ENCODE measurements at regions not wholly inside any gene's neighbourhood (a gene's known extent, or its start where the extent isn't known, plus 50 kb on each side); places are given as distances from the start of the nearest gene placed in this dataset.

DNA sequence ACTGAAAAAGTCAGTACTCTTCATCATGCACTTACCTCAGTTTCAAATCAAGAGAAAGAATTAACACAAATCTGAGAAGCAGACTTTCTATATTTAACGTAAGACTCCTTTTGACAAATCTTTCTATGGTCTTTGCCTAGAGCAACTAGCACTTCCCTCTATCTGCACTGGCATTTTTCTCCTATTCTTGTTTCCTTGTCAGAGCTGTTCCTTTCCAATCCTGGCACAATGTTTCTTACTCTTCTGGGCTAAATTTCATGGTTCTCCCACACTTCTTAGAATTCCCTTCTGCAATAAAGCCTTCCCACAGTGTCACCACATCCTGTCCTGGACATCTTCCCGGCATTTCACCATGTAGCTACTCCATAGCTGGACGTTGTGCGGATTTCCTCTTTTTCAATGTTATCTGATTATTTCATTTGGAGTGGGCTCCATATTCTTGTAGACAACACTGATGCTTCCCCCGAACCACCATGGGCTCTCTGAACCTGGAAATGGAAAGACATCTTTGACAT lies 144.7 kb upstream of the CTNNA2 start:
- H3K4me3 ChIP-seq (ENCODE audit: low read depth, low read length) = no peak overlapping the region
- TF ChIP-seq, protein P1, sequence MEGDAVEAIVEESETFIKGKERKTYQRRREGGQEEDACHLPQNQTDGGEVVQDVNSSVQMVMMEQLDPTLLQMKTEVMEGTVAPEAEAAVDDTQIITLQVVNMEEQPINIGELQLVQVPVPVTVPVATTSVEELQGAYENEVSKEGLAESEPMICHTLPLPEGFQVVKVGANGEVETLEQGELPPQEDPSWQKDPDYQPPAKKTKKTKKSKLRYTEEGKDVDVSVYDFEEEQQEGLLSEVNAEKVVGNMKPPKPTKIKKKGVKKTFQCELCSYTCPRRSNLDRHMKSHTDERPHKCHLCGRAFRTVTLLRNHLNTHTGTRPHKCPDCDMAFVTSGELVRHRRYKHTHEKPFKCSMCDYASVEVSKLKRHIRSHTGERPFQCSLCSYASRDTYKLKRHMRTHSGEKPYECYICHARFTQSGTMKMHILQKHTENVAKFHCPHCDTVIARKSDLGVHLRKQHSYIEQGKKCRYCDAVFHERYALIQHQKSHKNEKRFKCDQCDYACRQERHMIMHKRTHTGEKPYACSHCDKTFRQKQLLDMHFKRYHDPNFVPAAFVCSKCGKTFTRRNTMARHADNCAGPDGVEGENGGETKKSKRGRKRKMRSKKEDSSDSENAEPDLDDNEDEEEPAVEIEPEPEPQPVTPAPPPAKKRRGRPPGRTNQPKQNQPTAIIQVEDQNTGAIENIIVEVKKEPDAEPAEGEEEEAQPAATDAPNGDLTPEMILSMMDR (conservative IDR thresholded peaks at IDR 0.05; ENCODE audit: low read depth, low read length) = no peak
- DNase-seq (ENCODE audit: low read depth) = no peak

DNA sequence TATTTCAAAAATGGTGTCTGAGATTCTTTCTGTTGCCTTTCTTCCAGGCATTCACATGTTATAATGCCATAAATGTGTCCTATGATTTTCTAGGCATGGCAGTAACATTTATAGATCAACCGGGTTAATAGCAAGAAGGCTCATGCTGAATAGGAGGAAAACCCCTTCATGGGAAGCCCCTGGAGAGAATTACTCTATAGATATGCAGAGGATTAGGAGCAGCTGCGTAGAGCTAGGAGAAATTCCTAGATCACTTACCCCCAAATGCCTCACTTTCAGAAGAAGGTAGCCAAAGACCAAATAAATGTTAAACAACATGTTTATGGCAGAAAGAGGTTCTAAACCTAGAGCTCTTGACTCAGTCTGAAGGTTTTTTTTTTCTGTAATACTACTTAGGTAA lies 153.4 kb upstream of the CTNNA2 start:
- DNase-seq (ENCODE audit: low read depth) = no peak
- TF ChIP-seq, protein P1 (conservative IDR thresholded peaks at IDR 0.05; ENCODE audit: low read depth, low read length) = no peak
- H3K4me3 ChIP-seq (ENCODE audit: low read depth, low read length) = no peak overlapping the region

DNA sequence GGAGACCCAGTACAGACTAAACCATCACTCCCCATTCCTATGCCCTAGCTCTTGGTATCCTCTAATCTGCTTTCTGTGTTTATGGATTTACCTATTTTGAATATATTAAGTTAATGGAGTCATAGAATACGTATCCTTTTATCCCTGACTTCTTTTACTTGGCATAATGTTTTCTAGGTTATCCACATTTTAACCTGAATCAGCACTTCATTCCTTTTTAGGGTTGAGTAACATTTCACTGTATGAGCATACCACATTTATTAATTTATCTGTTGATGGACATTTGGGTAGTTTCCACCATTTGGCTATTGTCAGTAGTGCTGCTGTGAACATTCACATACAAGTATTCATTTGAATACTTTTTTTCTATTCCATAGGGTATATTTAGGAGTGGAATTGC lies 157.3 kb upstream of the CTNNA2 start:
- no peak for DNase-seq (ENCODE audit: low read depth)
- H3K4me3 ChIP-seq (ENCODE audit: low read depth, low read length) = no peak overlapping the region
- TF ChIP-seq, protein P1 (conservative IDR thresholded peaks at IDR 0.05; ENCODE audit: low read depth, low read length) = no peak

DNA sequence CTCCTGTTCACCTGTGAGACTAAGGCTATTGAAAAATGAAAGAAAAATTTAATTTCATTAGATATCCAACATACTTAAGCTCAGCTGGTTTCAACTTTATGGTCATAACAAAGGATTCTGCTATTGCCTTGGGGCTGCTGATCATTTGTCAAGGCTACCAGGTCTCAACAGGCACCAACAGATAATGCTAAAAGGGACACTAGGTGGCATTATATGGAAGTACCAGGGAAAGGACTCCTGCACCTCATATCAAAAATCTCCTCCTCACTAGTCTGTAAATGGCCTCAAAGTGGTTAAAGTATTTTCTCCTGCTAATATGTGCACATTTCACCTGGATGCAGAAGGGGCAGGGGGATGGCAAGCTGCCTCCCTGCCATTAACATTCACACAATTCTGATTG lies 167.9 kb upstream of the REG3A start:
- TF ChIP-seq, protein P1 (conservative IDR thresholded peaks at IDR 0.05; ENCODE audit: low read depth, low read length) = no peak
- DNase-seq (ENCODE audit: low read depth) = no peak
- no peak overlapping the region for H3K4me3 ChIP-seq (ENCODE audit: low read depth, low read length)

DNA sequence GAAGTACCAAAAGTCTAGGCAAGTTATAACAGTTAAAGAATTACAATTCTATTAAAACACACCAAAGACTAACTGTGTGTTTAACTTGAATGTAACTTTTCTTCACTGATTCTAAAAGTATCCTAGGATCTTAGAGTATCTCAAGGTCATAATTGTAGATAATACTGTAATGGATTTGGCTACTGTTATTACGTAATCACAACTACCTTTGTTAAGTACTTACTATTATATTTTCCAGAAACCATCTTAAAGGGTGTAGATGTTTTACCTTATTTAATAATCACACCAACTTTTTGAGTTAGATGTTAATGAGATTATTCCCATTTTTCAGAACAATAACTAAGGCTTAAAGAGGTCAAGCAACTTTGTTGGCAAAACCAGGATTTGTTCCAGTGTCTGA lies 161.3 kb upstream of the REG3A start:
- no peak for DNase-seq (ENCODE audit: low read depth)
- TF ChIP-seq, protein P1 (conservative IDR thresholded peaks at IDR 0.05; ENCODE audit: low read depth, low read length) = no peak
- no peak overlapping the region for H3K4me3 ChIP-seq (ENCODE audit: low read depth, low read length)

DNA sequence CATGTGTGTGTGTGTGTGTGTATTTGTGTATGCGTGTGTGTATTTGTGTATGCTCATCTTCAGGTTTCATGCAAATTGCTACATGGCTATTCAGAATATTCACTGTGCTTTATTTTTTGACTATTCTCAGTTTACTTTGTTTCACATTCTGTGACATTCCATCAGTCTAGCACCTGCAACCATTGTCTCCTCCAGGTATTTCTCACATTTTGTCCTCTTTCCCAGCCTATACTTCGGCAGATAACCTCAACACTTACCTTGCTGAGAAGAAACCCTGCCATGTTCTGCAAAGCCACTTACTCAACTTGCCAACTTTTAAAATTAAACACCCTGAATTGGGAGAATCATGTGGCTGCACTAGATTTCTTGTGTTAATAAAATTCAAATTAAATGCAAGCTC lies 135.4 kb upstream of the REG3A start:
- DNase-seq (ENCODE audit: low read depth) = no peak
- TF ChIP-seq, protein P1 (conservative IDR thresholded peaks at IDR 0.05; ENCODE audit: low read depth, low read length) = no peak
- H3K4me3 ChIP-seq (ENCODE audit: low read depth, low read length) = no peak overlapping the region

DNA sequence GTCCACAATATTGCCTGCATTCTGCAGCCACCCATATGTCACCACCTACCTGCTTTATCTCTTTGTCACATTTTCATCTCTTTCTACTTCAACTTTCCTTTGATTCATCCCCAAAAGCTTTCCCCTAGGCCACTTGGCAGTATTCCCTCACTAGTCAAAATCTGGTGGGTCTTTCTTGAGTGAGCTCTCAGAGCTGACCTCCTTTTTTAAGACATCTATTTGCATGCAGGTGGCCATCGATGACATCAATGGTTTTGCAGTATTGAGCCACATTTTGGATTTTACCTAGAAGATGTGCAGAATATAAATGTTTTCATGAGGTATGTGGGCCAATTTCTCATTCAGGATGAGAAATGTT lies 133.4 kb upstream of the REG3A start:
- H3K4me3 ChIP-seq (ENCODE audit: low read depth, low read length) = no peak overlapping the region
- DNase-seq (ENCODE audit: low read depth) = no peak
- TF ChIP-seq, protein P1 (conservative IDR thresholded peaks at IDR 0.05; ENCODE audit: low read depth, low read length) = no peak
